Sigmoid colon (tissue), 4 donors: ENCODE measurements at regions not wholly inside any gene's neighbourhood (a gene's known extent, or its start where the extent isn't known, plus 50 kb on each side); places are given as distances from the start of the nearest gene placed in this dataset.

ENCODE experiments used
- EP300 ChIP-seq, 4 donors: sonication (generic); formaldehyde crosslinking; IDR thresholded peaks; one replicate each; pipeline ENCODE4 v1.6.1; 2017; ENCODE audit warnings: antibody characterized with exemption in 4 of 4
- POLR2A ChIP-seq, 2 donors: fragments of 450-650 bp; IDR thresholded peaks; one replicate each; pipeline ENCODE4 v1.6.1; 2016; ENCODE audit warnings: antibody characterized with exemption in 2 of 2, mild to moderate bottlenecking in 2 of 2, moderate library complexity in 2 of 2
- POLR2AphosphoS5 ChIP-seq, 4 donors: sonication (generic); formaldehyde crosslinking; IDR thresholded peaks; one replicate each; pipeline ENCODE4 v1.6.1; 2017; ENCODE audit warnings: antibody characterized with exemption in 4 of 4
- TF ChIP-seq, protein P1 (sequence below), 4 experiments: fragments of 450-650 bp in 3 of 4; fragments of 200-600 bp in 1 of 4; IDR thresholded peaks; one replicate each; pipeline ENCODE4 v1.5.1; 2016 to 2019; ENCODE audit warnings: antibody characterized with exemption in 4 of 4, mild to moderate bottlenecking in 3 of 4, moderate library complexity in 2 of 4

DNA sequence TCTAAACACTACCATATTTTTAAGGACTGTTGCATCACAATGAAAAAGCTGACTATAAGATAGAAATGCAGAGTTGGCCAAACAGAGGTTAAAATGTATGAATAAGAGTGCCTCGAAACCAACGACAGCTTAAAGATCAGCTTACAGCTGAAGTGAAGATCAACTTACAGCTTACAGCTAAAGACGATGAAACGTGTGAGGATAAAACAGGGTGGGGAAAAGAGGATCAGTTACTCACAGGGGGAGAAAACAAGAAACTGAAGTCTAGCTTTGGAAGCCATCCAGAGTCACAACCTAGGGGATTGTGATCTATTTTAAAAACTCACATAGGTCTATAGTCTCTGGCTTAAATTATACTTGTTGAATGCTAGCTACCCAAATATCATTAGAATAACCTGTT is 220.0 kb downstream of the SNCAIP start:
- TF ChIP-seq, protein P1, sequence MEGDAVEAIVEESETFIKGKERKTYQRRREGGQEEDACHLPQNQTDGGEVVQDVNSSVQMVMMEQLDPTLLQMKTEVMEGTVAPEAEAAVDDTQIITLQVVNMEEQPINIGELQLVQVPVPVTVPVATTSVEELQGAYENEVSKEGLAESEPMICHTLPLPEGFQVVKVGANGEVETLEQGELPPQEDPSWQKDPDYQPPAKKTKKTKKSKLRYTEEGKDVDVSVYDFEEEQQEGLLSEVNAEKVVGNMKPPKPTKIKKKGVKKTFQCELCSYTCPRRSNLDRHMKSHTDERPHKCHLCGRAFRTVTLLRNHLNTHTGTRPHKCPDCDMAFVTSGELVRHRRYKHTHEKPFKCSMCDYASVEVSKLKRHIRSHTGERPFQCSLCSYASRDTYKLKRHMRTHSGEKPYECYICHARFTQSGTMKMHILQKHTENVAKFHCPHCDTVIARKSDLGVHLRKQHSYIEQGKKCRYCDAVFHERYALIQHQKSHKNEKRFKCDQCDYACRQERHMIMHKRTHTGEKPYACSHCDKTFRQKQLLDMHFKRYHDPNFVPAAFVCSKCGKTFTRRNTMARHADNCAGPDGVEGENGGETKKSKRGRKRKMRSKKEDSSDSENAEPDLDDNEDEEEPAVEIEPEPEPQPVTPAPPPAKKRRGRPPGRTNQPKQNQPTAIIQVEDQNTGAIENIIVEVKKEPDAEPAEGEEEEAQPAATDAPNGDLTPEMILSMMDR (IDR thresholded peaks at IDR 0.05), result no peak
- no peak for TF ChIP-seq POLR2A (IDR thresholded peaks at IDR 0.05)
- TF ChIP-seq EP300 (IDR thresholded peaks at IDR 0.05), result no peak
- TF ChIP-seq POLR2AphosphoS5 (IDR thresholded peaks at IDR 0.05), result no peak
